Left kidney (tissue), 1 donor: ENCODE measurements at regions not wholly inside any gene's neighbourhood (a gene's known extent, or its start where the extent isn't known, plus 50 kb on each side); places are given as distances from the start of the nearest gene placed in this dataset.

Experiments used
- DNase-seq: peaks from one replicate; pipeline ENCODE4 v3.0.0-alpha.2; 2013

DNA sequence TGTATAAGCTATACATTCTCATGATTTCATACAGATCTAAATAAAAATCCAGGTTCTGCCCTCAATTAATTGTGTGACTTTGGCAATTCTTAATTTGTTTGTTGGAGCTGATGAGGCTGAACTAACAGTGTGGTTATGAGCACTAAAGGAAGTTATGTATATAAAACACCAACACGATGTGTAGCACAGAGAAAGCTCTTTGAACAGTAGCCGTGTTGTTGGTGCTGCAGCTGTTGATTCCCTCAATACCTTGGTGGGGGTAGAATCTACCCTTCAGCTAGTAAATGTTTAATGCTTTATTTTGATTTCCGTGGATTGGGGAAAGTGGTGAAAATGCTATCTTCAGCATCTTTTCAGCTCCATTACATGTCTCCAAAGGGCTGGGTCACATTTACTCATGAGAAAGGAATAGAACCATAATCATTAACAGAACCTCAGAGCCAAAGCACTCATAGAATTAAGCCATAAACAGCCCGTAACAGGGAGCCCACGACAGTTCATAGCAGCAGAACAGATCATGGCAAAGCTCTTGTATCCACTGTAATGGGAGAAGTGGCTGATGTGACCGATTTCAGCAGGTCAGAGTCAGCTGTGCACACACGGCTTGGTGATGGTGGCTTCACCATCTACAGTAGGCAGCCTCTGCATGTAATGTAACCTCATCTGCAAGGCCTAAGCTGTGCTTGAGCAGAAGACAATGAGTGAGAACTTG lies 332.7 kb downstream of the DIRAS2 start:
- peak; percentile 46 for DNase-seq

DNA sequence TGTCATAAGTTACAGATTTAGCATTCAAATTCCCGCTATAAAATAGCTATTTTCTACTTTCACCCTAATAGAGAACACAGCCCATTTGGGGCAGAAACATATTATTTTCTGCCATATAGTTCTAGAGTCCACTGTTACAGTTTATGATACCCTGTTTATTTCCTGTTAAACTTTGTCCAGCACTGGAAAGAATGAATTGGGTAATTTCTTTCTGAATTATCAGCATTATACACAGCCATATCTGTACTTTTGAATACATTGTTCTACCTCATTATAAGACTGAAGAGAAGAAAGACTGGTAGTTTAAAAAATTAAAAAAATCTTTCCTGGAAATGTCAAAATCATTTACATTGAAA lies 332.1 kb downstream of the DIRAS2 start:
- DNase-seq, result no peak

DNA sequence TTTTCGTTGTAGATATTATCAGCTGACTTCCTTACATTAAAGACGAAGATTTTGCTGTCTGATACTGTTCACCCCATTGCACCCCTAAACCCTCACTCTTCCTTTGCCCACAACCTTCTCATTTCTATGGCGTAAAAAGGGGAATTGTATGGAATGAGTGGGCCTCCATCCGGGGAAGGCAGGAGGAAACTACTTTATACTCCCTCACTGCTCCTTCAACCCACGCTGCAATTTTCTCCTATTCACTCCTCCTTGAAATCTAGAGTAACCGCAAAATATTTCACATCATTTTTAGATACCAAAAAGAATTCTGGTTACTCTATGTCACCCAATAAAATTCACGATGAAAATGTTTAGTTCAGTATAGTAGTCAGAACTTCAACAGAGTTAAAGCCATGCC lies 330.8 kb downstream of the DIRAS2 start:
- DNase-seq, result no peak

DNA sequence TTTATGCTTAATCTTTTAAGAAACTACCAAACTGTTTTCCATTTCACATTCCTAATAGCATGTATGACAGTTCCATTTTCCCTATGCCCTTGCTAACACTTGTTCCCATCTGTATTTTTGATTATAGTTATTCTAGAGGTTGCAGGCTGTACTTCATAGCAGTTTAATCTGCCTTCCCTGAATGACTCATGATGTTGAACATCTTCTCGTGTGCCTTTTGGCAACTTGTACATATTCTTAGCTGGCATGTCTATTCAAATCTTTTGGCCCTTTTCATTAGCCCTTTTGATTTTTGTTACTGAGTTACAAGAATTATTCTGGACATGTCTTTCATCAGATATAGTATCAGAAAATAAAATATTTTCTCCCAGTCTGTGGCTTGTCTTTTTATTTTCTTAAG lies 320.3 kb downstream of the DIRAS2 start:
- no peak for DNase-seq

DNA sequence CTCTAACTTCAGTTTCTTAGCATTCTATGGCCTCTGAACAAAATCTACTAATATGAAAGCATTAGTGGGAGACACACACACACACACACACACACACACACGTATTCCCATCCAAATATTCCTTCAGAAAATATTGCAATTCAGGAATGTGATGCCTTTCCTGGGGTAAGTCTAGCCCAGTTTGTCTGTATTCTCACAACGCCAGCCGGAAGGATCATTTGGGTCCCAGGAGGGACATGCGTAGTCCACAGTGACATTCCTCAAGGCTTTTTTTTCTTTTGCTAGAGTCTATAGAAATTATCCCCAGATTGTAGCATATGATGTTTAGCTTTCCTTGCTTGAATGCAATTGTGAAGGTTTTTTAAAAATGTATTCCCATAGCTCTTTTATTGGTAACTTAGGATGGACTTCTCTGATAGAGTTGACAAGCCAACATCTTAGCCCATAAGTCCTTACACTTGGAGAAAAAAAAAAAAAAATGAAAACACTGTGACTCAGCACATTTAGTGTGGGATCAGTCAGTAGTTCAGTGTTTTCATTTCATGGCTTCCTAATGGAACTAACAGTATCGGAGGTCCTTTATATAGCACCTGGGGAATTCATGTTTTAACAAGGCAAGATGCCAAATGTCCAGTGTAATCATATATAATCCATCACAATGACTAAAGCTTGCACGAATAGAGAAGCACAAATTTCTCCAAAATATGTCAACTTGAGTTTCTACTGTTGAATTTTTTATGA lies 316.5 kb downstream of the DIRAS2 start:
- DNase-seq, result no peak

DNA sequence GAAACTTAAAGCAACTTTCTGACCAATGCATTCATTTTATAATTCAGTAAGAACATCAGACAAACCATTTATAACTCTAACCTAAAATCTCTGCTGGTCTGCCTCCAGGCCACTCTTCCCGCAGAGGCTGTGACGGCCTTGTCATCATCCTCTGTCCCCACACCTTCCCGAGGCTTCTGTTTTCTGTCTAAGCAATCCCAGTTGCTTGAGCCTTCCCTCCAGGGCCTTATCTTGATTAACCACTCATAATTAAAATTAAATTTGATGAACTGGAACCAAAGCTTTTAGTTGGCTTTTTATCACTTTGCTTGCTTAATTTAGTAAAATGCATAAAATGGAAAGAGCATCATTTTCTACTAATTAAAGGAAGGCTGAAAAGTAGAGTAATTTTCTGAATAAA lies 312.4 kb downstream of the DIRAS2 start:
- DNase-seq, result no peak

DNA sequence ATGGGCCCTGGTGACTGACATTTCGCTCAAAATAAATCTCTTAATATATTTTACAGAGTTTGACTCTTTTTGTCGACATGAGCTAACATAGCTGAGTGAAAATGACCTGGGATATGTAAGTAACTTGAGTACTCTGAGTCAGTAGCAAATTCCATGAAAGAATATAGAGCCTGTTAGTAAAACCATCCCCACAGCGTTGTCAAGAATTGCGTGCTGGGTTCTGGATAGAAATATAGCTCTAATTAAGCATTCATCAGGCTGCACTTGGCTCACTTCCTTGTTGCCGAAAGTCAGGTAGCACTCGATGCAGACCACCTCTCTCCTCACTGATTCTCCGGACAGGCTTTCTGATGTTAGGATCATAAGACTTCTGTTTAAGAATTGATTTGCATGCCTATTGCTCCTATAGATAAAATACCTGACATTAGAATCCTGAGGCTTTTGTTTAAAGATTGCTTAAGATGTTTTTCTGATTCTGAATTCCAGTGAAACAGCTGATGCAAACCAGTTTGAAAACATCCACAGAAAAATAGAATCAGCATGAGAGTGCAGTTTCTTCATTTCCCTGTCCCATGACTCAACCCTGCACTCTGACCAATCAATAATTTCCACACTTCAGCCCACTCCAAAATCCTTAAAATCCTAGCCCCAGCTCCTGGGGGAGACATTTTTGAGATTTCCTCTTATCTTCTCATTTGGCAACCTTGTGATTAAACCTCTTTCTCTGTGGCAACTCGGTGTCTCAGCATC lies 310.6 kb downstream of the DIRAS2 start:
- no peak for DNase-seq

DNA sequence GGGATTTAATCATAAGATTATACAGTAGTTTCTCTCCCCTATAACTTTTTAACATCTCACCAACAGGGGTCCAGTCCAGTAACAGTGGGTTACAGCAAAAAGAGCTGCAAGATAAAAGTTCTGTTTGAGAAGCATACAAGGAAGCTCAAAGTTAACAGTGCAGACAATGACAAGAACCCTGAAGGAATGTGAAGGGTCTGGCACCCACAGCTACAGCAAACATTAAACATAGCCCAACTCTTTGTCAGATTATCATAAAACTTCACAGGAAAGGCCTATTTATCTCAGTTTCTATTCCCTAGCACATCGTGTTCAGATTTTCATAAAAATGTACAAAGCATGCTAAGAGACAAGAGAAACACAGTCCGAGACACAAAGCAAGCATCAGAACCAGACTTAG lies 309.4 kb downstream of the DIRAS2 start:
- DNase-seq, result no peak

DNA sequence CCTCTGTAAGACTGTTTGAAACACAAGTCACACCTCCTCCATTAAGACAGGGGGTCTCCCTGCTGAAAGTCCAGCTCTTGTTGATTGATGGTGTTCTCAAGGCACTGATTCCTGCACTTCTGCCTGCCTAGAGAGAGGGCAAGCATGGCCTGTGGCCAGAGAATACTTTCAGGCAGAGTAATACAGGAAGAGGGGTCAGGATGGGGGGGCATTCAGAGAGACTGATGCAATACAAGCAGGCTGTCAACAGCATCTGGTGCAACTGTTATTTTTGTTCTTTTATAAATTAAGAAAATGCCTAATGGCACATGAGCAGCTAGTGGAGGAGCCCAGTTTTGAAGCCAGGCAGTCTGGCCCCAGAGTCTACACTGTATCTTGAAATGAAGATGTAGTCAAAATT lies 302.2 kb downstream of the DIRAS2 start:
- DNase-seq, result no peak

DNA sequence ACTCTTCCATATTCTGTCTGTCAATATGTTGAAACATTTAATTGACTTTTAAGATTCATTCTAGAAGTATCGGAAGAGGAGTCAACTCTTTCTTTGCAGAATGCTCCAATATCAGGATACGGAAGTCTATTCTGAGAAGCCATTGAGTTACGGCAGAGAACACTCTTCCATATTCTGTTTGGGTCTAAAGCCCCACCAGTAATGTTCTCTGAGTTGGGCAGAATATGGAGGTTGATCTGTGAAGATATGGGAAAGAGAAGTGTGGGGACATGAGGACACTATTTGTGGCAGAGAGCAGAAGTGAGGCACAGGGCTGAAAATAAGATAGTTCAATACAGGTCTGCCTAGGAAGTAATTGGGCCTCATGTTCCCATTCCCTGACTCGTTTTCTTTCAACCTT lies 300.0 kb downstream of the DIRAS2 start:
- DNase-seq, result no peak

DNA sequence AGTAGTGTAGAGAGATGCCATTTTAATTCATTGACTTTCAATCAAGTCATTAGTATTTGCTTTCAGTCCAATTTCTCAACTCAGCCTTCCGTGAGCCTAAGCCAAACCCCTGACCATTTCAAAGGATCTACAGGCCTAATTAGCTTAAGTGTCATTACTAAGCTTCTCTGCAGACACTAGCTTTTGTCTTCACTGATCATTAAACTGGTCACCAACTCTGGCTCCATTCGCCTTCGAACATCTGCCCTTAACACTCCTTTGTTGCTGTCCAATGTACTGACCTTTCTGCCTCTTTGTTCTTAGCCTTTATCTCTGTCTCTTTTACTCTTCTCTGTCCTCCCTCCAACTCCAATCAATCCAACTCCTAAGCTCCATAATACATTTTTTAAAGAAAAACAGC lies 299.3 kb downstream of the DIRAS2 start:
- peak; percentile 21 for DNase-seq

DNA sequence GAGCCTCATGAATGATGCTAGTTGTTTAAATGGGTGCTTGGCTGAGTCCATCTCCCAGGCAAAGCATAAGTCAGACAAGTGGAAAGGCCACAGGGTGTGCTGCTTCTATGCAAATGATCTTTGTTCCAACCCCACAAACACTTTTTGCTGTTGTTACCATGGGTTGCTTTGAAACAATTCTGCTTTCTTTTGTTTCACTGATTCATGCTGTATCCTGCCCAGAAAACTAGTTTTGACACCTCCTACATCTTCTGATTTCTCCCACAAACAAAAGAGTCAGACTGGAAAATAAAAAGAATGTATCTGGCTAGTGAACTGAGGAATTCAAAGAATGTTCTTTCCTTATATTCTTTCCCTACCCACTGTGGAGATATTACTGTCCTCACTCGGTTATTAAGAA lies 298.6 kb downstream of the DIRAS2 start:
- no peak for DNase-seq

DNA sequence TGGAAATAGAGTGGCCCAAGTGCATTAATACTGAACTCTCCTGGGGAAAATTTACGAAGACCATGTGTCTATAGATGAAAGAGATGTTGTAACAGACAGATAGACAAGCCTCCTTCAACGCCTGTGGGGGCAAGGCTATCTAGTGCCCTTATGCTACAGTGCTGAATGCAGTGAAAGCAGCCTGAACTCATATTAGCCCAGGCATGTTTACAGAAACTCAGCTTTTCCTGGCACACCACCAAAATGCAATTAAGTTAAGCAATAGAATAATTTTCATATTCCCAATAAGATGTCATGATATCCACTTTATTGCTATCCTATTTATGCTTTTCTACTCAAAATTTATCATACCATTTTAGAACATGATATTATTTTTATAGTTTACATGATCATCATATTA lies 277.0 kb downstream of the DIRAS2 start:
- DNase-seq, result no peak

DNA sequence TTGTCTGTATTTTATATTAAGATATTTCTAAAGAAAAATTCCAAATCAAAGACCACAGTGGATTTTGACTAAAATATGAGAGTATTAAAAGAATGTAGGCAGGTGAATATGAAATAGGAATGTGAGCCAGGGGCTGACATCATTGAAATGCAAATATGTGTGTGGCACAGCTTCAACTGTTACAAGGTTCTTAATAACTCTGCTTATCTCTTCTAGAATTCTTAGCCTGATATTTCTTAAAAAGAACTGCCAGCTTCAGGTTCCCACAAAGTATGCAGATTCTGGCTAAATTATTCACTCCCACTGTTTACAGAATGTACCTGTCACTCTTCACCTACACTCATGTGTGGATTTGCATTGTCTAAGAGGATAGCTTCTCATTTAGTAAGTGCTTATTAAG lies 274.4 kb downstream of the DIRAS2 start:
- DNase-seq, result no peak

DNA sequence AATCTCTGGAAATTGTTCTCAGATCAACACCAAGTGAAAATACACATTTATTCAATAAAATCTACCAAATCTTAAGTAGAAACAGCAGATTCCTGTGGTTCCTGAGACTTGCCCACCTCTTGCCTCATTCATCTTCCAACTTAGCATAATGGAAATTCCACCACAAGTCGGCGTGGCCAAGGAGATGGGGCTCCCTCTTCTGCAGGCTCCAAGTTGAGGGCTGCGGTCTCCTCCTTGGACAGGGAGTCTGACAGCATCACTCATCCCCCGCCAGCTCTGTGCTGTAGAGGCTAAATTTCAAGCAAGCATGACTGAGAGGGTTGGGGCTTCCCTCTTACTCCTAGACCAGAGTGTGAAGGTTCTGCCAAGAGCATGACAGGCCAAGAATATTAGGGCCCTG lies 273.7 kb downstream of the DIRAS2 start:
- no peak for DNase-seq

DNA sequence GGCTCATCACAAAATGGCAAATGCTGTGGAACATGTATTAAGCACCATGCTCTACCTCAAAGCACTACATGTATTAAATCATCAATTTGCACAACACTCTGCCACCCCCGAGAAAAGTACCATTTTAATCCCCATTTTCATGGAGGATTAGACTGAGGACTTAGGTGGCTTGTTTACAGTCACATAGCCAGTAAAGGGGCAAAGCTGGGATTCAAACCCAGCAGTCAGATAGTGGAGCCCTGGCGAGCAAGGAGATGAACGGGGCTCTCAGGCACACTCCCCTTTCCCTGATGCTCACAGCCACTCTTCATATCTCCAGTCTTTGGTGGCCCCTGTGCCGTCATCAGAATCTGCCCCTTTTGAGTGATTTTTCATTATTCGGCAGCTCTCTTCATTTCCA lies 262.9 kb downstream of the DIRAS2 start:
- DNase-seq, result no peak

DNA sequence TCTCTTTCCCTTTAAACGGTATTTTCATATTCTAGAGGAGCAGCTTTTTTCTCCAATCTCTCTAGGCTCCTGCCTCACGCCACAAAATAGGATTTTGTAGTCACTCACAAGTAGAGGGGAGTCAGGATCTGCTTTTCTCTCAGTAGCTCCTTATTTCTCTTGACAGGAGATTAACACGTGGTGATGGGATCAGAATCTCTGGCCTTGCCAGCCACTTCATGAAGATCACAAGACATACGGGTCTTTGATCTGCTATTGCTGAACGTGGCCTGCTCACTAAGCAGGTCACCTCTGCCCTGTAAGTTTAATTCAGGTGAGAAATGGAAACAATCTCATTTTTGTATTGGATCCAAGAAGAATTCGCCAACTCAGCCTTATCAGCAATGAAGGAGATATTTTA lies 257.5 kb downstream of the DIRAS2 start:
- DNase-seq, result no peak

DNA sequence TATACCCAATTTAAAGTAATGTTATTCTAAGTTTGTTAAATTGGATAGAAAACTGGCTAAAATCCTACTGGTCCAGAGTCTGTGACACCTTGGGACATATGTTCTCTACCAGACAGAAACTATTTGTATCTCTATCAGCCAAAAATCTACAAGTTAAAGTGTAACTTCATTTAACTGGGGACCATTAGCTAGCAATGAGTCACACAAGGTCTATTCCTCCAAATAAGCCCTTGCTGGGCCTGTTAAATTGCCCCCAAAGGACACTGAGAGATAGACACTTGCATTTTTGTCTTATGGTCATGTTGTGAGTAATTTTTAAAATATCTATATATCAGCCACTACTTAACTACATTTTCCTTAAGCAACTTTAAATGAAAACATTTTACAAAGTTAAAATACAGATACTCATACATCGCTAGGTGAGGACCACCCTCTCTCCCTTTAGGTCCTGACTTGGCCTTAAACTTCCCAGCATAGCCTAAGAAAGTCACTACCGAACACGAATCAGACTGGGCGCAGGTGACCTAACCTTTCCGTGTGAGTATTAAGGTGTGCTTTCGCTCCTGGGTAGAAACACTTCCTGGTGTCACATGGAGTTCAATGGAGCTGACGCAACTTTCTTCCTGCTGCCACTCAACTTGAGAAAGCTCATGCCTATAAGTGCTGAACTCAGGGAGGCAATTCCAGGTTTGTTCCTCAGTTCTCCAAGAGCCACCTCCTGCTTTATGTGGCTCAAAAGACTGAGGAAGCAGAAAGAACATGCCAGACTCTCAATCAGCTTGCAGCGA lies 249.1 kb downstream of the DIRAS2 start:
- DNase-seq, result no peak

DNA sequence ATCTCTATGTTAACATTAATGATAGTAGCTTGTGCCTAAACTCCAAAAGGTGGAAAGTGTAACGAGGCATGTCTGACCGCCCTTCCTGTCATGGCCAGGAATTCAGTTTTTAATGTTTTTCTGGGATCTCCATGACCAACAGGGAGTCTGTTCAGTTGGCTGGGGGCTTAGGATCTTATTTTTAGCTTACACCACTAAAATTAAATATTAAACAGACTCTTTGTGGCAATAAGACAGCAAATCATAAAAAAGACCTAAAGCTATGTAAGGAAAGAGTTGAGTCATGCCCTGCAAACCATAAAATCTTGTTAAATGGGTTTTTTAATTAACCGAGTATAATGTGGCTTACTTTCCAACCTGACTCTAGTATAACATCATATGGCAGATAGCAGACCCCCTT lies 247.8 kb downstream of the DIRAS2 start:
- no peak for DNase-seq

DNA sequence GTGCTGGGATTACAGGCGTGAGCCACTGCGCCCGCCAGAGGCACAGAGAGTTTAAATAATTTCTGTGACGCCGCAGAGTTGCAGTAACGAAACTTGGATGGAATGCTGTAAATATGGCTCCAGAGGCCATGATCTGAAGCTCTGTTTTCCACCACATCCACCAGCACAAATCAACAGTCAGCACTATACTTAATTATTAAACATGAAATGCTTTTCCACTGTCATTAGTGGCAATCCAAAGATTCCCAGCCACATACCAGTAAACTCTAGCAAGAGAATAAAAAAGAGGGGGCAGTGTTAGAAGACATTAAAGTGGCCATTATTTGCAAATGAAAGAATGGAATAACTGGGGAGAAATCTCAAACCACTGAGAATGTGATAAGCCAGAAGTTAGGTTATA lies 242.5 kb downstream of the DIRAS2 start:
- DNase-seq, result no peak

DNA sequence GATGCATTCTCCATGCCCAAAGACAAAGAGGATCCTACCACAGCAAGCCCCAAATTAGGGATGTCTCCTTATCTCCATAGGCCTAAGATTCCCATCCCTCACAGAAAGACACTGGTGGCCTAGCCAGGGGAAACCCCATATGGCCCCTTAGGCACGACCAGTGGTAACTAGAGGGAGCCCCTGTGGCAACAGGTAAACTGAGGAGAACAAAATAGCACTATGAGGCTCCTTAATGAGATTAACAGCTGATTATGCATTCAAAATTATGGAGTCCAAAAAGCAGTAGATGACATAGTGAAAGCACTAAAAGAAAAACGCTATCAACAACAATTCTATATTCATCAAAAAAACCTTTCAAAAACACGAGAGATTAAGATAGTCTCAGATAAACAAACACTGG lies 234.0 kb downstream of the DIRAS2 start:
- no peak for DNase-seq

DNA sequence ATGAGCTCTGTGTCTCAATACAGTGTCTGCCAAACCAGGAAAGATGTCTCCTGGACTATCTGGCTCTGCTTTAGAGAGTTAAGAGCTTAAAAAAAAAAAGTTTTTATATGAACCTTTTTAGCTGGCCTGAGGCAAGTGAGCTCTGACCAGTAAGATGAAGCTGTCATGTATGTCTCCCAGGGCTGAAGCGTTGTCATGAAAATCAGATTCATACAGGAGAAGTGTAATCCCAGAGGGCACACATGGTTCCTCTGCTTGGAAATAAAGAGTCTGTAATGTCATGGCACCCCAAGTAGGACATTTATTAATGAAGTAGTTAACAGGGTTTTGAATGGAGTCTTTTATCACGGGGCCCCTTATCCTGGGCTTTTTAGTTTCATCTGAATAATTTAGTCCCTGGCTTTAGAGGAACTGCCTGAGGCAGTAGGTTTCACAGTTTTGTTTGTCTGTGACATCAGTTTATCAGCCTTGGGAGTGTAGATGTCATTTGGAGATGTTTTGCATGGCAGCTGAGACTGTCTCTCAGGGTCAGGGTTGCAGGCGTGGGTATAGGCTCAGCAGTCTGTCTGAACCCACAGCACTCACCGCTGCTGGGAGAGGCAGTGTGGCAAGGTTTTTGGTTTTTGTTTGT lies 223.3 kb downstream of the DIRAS2 start:
- no peak for DNase-seq
